ENCODE measurements at regions not wholly inside any gene's neighbourhood (a gene's known extent, or its start where the extent isn't known, plus 50 kb on each side); places are given as distances from the start of the nearest gene placed in this dataset.

- Histone ChIP-seq H3K9ac (ENCODE audit: extremely low read depth, insufficient read length, low read length) (no peak overlapping the region), H3K14ac (ENCODE audit: insufficient read depth, low read length) (no peak overlapping the region), H2BK12ac (ENCODE audit: insufficient read length, low read depth, low read length) (no peak overlapping the region), H3K27me3 (ENCODE audit: insufficient read depth, low read length) (no peaks in the 10 kb centered on the region), H2BK15ac (ENCODE audit: low read depth, low read length) (no peak overlapping the region), H2BK5ac (ENCODE audit: insufficient read length, low read length) (no peak overlapping the region), H4K8ac (replicated peaks; ENCODE audit: insufficient read length, low read depth, low read length) (no peak overlapping the region), H3K18ac (ENCODE audit: insufficient read length, low read depth, low read length) (no peak overlapping the region), H2BK20ac (ENCODE audit: low read depth, low read length, poor library complexity, severe bottlenecking) (no peak overlapping the region), H2AFZ (ENCODE audit: low read length) (no peak overlapping the region), H3K79me1 (ENCODE audit: insufficient read depth, low read depth, low read length, poor library complexity, severe bottlenecking) (no peaks in the 10 kb centered on the region), H3K4ac (ENCODE audit: low read depth, low read length) (no peak overlapping the region), H3K27ac (ENCODE audit: insufficient read length, low read depth, low read length) (no peak overlapping the region), H3K56ac (ENCODE audit: insufficient read length, low read depth, low read length) (no peak overlapping the region), H3K79me2 (ENCODE audit: insufficient read depth, low read length) (no peaks in the 10 kb centered on the region), H3K23me2 (ENCODE audit: insufficient read length, low read depth, low read length, poor library complexity, severe bottlenecking) (no peaks in the 10 kb centered on the region), H2BK120ac (ENCODE audit: low read depth, low read length, poor library complexity, severe bottlenecking) (no peak overlapping the region), H3K4me2 (ENCODE audit: insufficient read depth, insufficient read length, low read length) (no peak overlapping the region), H3K4me1 (ENCODE audit: insufficient read depth, low read length) (no peaks in the 10 kb centered on the region), H3K9me3 (ENCODE audit: control insufficient read depth, low read depth, low read length) (no peaks in the 10 kb centered on the region), H3K23ac (ENCODE audit: insufficient read length, low read depth, low read length) (no peak overlapping the region), H4K91ac (ENCODE audit: insufficient read length, low read depth, low read length) (no peak overlapping the region), H4K5ac (ENCODE audit: insufficient read length, low read depth, low read length) (no peak overlapping the region), H3T11ph (ENCODE audit: low read length) (no peak overlapping the region), H2AK5ac (ENCODE audit: insufficient read length, low read length) (no peak overlapping the region), H4K20me1 (ENCODE audit: control insufficient read depth, insufficient read depth, insufficient read length) (no peaks in the 10 kb centered on the region)
- peak overlapping the region in 2 of 3 experiments; percentile 5 to 11; a peak in 3 of 7 replicates for H3K27ac Mint-ChIP-seq
- no peak overlapping the region for H3K4me3 Mint-ChIP-seq
- H3K36me3 Mint-ChIP-seq (ENCODE audit: insufficient read depth in 1 of 3, low read depth in 3 of 3) = peaks cover 4 to 17% (median 5%) of the 10 kb centered on the region in 3 experiments; a peak in 6 of 7 replicates
- WGBS (ENCODE audit: extremely low coverage, insufficient read length, low lambda C conversion rate) = no CpG with 5 or more reads among the region's 12 CpGs
- H3K27me3 Mint-ChIP-seq (ENCODE audit: low read depth) = peaks cover 13% of the 10 kb centered on the region
- no peak for DNase-seq
- H3K9me3 Mint-ChIP-seq = peaks cover 24 to 31% of the 10 kb centered on the region in 2 experiments
- H3K4me1 Mint-ChIP-seq = peaks cover 9 to 11% of the 10 kb centered on the region in 2 experiments; a peak in 3 of 4 replicates
- TF ChIP-seq CTCF (conservative IDR thresholded peaks at IDR 0.05) = no peak
Observed at GRCh38 chr21:39066829-39067780, 116.1 kb downstream of the PSMG1 start.
